CD4-positive, alpha-beta T cell treated with Interleukin-6 at 100 ng/mL for 8 hours (primary cell): ENCODE measurements at regions not wholly inside any gene's neighbourhood (a gene's known extent, or its start where the extent isn't known, plus 50 kb on each side); places are given as distances from the start of the nearest gene placed in this dataset.

Experiments used
- DNase-seq: peaks from one replicate; pipeline ENCODE4 v3.0.0-alpha.2; 2020; ENCODE audit warnings: mixed read lengths, low spot score

DNA sequence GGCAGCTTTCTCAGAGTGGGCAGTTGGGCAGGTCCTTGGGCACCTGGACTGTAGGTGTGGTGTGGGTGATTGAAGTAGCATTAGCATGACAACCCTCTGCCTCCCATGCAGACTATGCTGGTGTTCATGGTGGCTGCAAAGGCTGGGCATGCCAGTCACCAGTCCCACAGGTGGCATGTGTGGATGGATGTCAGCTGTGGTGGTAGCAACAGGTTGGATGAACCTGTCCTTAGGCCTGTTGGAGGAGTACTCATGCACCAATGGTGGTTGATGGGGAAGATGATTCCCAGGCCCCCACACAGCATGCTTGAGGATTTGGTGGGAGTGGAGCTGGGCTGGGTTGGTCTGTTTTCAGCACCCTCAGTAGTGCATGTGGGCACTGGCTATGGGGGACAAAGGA is 251.1 kb downstream of the PAX1 start:
- no peak for DNase-seq

DNA sequence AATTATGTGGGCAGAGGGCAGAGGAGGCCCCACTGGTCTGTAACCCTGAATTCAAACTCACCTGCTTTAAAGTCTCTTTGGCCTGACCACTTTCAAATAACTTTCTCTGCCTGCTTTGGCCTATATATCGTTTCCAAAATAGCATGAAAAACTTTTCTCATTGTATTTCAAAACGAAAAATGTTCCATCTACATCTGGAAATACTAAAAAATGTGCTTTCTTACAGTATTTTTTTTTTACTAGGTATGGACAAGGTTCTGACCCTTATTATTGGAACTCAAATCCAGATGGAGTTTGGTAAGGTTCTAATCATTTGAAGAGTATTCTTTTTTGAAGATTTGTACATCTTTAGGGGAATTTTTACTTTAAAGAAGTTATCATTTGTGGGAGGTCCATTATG is 241.9 kb downstream of the PAX1 start:
- no peak for DNase-seq

- DNase-seq: no peak
These were observed 238.8 kb downstream of the PAX1 start for GRCh38 chr20:21944227-21944626.

DNA sequence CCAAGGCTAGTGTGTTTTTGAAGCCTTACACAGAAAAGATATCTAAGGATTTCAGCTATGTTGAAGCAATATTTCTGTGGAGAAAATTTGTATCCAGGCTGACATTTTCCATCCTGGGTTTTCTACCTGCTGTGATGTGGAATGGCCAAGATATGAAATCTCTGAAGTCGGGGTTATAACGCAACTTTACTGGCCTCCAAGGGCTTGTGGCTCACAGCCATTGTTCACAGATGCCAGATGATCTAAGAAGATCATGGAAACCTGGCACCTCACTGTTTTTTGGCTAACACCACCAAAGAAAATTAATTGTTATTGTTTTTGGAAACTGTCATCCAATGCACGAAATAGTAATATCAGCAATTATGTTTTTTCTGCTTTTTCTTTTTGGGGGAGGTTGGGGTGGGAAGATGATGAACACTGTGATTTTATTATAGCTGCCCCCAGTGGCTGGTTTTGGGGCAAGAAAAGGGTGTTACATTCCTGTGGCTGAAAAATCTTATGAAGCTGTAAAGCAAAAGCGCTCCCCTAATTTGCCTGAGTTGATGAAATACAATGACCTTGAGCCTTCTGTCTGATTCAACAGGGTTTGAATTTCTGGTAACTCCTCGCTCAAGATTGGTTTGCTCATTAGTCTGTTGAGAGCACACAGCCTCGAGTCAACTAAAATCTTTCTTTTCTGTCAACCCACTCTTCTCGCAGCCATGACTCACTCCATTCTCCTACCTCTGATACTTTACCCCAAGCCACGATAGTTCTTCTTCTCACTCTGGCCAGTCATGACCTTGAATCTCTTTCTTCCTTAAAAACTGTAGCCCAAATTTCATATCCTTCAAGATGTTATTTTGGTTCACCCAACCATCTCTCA is 236.7 kb downstream of the PAX1 start:
- no peak for DNase-seq

DNA sequence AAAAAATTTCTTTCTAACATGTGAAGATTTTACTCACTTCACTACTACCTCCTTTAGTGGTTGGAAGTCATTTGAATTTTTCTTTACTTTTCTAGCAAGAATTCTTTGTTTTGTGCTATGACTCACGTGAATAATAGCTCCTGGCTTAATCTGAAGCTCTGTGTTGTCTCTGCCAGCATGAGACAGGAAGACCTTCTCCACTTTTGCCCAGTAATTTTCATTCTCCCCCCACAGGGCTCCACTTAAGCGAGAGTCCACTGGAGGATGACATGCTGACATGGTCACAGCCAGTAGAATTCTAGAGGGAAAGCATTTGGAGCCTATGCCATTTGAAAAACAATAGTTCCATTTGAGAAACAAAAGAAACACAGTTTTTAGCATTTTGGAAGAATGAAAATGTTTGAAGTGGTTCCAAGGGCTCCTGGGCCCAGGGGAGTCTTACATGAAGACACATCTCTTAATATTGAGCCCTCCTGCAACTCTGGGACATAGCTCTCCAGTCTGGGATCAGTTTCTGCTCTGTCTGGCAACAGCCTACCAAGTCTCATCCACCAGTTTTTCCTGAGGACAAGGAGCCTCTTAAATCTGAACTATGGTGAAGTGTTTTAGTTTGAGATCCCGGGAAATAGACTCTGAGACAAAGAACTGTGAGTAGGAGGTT is 231.4 kb downstream of the PAX1 start:
- no peak for DNase-seq

GRCh38 chr20:21936261-21936660 is 230.8 kb downstream of the PAX1 start:
- no peak for DNase-seq

- DNase-seq: no peak
These were observed 228.1 kb downstream of the PAX1 start for GRCh38 chr20:21933526-21933925.

DNA sequence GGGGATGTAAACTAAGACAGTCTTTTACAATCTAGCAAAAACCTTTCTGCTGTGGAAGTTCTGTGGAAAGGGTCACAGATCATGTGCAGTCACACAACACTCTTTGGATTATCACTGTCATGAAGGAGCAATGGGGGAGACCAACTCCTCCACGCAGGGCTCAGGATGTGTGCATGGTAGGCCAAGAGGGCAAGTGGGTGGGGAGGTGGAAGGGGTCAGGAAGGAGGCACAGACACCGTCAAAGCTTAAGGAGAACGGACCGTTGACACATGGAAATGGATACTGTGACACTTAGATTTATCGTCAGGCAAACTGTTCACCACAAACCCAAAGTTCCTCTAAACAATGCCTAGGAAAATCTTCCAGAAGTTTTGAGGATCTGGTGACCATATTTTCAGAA is 215.8 kb downstream of the PAX1 start:
- no peak for DNase-seq

DNA sequence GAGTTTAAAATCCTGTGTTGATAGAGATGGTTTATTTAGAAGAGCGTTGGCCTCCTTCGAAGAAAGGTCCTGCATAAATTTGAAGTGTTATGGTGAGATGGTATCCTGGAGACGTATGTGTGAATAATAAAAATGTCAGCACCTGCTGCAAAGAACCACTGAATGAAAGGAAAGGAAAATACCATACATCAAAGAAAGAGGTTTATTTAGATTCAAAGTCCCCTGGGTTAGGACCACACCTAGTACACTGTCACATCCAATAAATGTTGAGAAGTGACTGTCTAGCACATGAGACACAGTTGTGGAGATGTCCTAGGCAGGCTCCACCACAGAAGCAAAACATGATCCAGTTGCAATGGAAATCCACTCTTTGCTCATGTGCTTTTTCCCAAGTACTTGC is 214.7 kb downstream of the PAX1 start:
- no peak for DNase-seq

DNA sequence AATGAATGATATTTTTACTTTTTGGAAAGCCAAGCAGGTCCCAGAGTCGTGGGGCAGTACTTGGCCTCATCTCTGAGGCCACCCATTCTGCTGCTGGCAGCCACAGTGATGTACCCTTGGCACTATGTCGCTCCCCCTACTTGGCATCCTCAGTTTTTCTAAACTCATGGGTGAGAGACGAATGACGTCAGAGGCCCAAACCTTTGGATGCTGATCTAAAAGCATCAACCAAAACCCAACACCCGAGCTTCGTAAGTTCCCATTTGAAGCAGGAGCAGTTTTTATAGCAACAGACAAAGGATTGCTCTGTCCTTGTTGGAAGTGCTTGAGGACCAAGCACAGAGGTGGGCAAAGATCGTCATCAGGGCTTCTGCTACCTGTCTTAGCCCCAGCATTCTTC is 212.9 kb downstream of the PAX1 start:
- no peak for DNase-seq

DNA sequence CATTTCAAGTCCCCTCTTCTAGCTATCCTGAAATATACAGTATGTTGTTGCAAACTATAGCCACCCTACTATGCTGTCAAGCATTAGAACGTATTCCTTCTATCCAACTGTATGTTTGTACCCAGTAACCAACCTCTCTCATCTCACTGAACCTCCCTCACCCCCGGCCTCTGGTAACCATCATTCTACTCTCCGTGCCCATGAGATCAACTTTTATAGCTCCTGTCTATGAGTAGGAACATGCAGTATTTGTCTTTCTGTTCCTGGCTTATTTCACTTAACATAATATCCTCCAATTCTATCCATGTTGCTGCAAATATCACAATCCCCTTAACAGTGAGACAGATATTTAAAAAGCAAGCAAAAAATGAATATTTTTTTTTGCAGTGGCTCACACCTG is 196.9 kb downstream of the PAX1 start:
- DNase-seq: no peak

GRCh38 chr20:21901470-21902275 is 196.2 kb downstream of the PAX1 start:
- no peak for DNase-seq

DNA sequence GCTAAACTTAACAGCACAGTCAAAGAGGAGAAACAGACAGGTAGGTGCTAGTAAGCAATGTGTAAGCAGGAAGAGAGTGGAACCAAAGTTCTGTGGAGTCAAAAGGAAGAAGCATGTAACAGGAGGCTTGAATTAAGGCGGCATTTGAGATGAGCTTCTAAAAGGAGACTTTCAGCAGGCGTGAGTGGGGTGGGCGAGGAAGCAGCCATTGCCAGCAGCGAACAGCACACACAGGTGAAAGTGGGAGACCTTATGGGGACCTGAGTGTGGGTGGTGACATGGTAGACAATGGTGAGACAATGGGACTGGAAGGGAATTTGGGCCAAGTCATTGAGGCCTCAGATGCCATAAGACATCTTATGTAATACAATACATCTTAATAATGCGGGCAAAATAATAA is 195.0 kb downstream of the PAX1 start:
- DNase-seq: no peak

DNA sequence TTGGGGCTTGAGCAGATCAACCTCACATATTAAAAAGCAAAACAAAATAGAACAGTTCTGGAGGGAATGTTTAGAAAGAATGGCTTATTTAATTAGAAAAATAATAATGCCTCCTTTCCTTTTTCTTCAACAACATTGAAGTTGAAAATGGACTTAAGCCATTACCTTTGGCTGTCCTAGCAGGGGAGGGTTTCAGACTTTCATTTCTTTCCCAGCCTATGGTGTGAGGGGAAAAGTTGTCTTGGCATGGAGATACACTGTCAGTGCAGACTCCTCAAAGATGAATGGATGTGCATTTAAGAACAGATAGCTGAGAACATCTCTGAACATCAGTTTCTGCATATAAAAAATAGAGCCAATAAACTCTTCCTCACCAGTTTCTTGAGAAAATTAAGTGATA is 169.5 kb downstream of the PAX1 start:
- DNase-seq: no peak

DNA sequence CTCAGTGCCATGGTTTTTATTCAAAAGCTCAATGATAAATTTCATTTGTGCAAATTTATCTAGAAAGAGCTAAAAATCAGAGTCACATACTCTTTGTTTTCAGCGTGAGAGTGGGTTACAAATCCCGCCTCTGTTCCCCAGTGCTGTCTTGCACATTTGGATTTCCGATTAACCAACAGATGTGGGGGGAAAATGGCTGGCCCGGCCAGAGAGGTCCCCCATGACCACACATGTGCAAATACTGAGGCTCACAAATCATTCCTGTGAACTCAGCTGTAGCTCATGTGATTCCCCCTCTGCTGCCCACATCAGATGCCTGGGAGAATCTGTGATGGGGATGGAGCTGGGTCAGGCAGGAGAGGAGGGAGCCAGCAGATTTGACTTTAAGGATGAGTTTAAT is 168.7 kb downstream of the PAX1 start:
- no peak for DNase-seq

DNA sequence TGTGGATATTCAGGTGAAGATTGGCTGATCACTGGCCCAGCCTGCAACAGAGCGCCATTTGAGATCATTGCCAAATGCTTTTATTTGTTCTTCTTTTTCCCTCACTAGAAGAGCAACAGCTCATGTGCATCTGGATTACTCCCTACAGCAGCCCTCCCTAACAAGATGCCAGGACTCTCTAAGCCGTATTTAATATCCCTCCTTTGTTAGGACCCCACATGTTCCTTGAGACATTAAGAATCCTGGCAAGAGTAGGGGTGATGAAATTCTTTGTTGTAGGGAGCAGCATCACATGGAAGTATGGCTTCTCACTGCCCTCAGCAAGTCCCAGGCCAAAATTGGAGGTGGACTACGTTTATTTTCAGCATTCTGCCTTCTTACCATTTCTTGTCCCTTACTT is 167.8 kb downstream of the PAX1 start:
- no peak for DNase-seq

GRCh38 chr20:21867811-21868210 is 162.3 kb downstream of the PAX1 start:
- DNase-seq: no peak

GRCh38 chr20:21867353-21867752 is 161.9 kb downstream of the PAX1 start:
- DNase-seq: no peak

GRCh38 chr20:21862956-21863355 is 157.5 kb downstream of the PAX1 start:
- DNase-seq: no peak

GRCh38 chr20:21862259-21862946 is 156.9 kb downstream of the PAX1 start:
- no peak for DNase-seq

- no peak for DNase-seq
These were observed 135.5 kb downstream of the PAX1 start for GRCh38 chr20:21840991-21841390.

DNA sequence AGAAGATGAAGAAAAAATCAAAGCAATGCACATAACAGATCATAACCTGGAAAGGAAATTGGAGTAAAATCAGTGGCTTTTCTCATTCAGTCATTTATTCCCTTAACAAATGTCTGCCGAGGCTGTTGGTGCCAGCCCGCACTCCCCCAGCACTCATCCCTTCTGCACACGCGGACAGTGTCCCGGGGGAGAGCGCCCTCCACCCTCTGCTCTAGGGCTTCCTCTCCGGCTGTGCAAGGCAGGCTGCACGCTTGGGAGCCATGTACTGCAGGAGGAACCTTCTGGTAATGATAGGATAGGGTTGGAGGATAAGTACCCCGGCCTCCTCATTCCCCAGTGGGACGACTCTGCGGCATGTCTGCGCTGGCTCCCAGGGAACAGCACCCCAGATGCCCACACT is 134.5 kb downstream of the PAX1 start:
- DNase-seq: no peak
